Neural cell (in vitro differentiated cells): ENCODE measurements at regions not wholly inside any gene's neighbourhood (a gene's known extent, or its start where the extent isn't known, plus 50 kb on each side); places are given as distances from the start of the nearest gene placed in this dataset.

Source experiments
- H2AFZ ChIP-seq: fragments of 200-600, 300-800 bp; sonication (generic), shearing (Covaris generic); 2 replicates; pipeline ENCODE4 v1.6.0; 2014; ENCODE audit warnings: low read depth, mild to moderate bottlenecking, antibody characterized with exemption, low read length, moderate library complexity
- H3F3A ChIP-seq: fragments of 200-600 bp; shearing (Covaris generic); 2 replicates; pipeline ENCODE4 v1.6.1; 2016; ENCODE audit warnings: mild to moderate bottlenecking, moderate library complexity, mixed read lengths, antibody characterized with exemption, low read length; ENCODE audit not compliant: insufficient read depth, poor library complexity, severe bottlenecking
- H3K27ac ChIP-seq: fragments of 200-600, 300-800 bp; sonication (generic), shearing (Covaris generic); 2 replicates; pipeline ENCODE4 v1.5.1; 2014; ENCODE audit warnings: mild to moderate bottlenecking, low read length, moderate library complexity
- H3K27me3 ChIP-seq: fragments of 300-800, 200-600 bp; sonication (generic), shearing (Covaris generic); 2 replicates; pipeline ENCODE4 v1.6.0; 2014; ENCODE audit warnings: mild to moderate bottlenecking, low read depth, low read length, moderate library complexity; ENCODE audit not compliant: insufficient read depth
- H3K36me3 ChIP-seq: fragments of 300-800, 200-600 bp; sonication (generic), shearing (Covaris generic); 2 replicates; pipeline ENCODE4 v1.5.1; 2014; ENCODE audit warnings: mild to moderate bottlenecking, antibody characterized with exemption, low read length, moderate library complexity; ENCODE audit not compliant: insufficient read depth
- H3K4me2 ChIP-seq: fragments of 300-800, 200-600 bp; sonication (generic), shearing (Covaris generic); 2 replicates; pipeline ENCODE4 v1.6.0; 2014; ENCODE audit warnings: mild to moderate bottlenecking, low read length
- H3K4me3 ChIP-seq: fragments of 300-800, 200-600 bp; sonication (generic), shearing (Covaris generic); 2 replicates; pipeline ENCODE4 v1.5.1; 2014; ENCODE audit warnings: mild to moderate bottlenecking, low read length, moderate library complexity
- H3K79me2 ChIP-seq: fragments of 200-600 bp; shearing (Covaris generic); replicated peaks from 2 replicates; pipeline ENCODE4 v1.6.0; 2014; ENCODE audit warnings: mild to moderate bottlenecking, low read length, moderate library complexity; ENCODE audit not compliant: insufficient read depth
- H3K9ac ChIP-seq: fragments of 300-800, 200-600 bp; sonication (generic), shearing (Covaris generic); 2 replicates; pipeline ENCODE4 v1.6.1; 2016; ENCODE audit warnings: mild to moderate bottlenecking, low read length, mixed read lengths
- H3K9me2 ChIP-seq: fragments of 200-600 bp; shearing (Covaris generic); 2 replicates; pipeline ENCODE4 v1.6.1; 2016; ENCODE audit warnings: mild to moderate bottlenecking, low read length, mixed read lengths; ENCODE audit not compliant: insufficient read depth
- H3K9me3 ChIP-seq: fragments of 200-600, 300-800 bp; sonication (generic), shearing (Covaris generic); 2 replicates; pipeline ENCODE4 v1.6.1; 2016; ENCODE audit warnings: mild to moderate bottlenecking, mixed run types, low read length, moderate library complexity, mixed read lengths
- H4K20me1 ChIP-seq: fragments of 200-600 bp; shearing (Covaris generic); 2 replicates; pipeline ENCODE4 v1.6.1; 2016; ENCODE audit warnings: mild to moderate bottlenecking, mixed run types; ENCODE audit not compliant: insufficient read depth
- EP300 ChIP-seq: fragments of 450-650 bp; conservative IDR thresholded peaks from 2 replicates; pipeline ENCODE4 v1.6.1; 2014; ENCODE audit warnings: antibody characterized with exemption, mild to moderate bottlenecking, moderate library complexity; ENCODE audit not compliant: poor library complexity, severe bottlenecking
- EZH2 ChIP-seq: fragments of 200-600, 300-800 bp; shearing (Covaris generic), sonication (generic); IDR thresholded peaks from 2 replicates; pipeline ENCODE4 v1.6.1; 2014; ENCODE audit warnings: antibody characterized with exemption, low read length, borderline replicate concordance, mild to moderate bottlenecking; ENCODE audit not compliant: insufficient read depth, poor library complexity, severe bottlenecking
- MXI1 ChIP-seq: fragments of 450-650 bp; conservative IDR thresholded peaks from 2 replicates; pipeline ENCODE4 v1.6.1; 2014; ENCODE audit warnings: antibody characterized with exemption, mild to moderate bottlenecking; ENCODE audit not compliant: poor library complexity, severe bottlenecking
- POLR2AphosphoS5 ChIP-seq: IDR thresholded peaks from 2 replicates; pipeline ENCODE4 v1.6.1; 2012
- RAD21 ChIP-seq: fragments of 450-650 bp; conservative IDR thresholded peaks from 2 replicates; pipeline ENCODE4 v1.6.1; 2014; ENCODE audit warnings: antibody characterized with exemption, mild to moderate bottlenecking, moderate library complexity
- REST ChIP-seq: IDR thresholded peaks from 2 replicates; pipeline ENCODE4 v1.6.1; 2012; ENCODE audit warnings: borderline replicate concordance
- SMC3 ChIP-seq: fragments of 450-650 bp; conservative IDR thresholded peaks from 2 replicates; pipeline ENCODE4 v1.6.1; 2014; ENCODE audit warnings: antibody characterized with exemption, mild to moderate bottlenecking, moderate library complexity; ENCODE audit not compliant: poor library complexity
- TAF1 ChIP-seq: IDR thresholded peaks from 2 replicates; pipeline ENCODE4 v1.6.1; 2012; ENCODE audit warnings: low read depth
- TF ChIP-seq, protein P1 (sequence below): fragments of 450-650 bp; IDR thresholded peaks from 2 replicates; pipeline ENCODE4 v1.5.1; 2014; ENCODE audit warnings: antibody characterized with exemption, mild to moderate bottlenecking, moderate library complexity; ENCODE audit not compliant: poor library complexity, severe bottlenecking

DNA sequence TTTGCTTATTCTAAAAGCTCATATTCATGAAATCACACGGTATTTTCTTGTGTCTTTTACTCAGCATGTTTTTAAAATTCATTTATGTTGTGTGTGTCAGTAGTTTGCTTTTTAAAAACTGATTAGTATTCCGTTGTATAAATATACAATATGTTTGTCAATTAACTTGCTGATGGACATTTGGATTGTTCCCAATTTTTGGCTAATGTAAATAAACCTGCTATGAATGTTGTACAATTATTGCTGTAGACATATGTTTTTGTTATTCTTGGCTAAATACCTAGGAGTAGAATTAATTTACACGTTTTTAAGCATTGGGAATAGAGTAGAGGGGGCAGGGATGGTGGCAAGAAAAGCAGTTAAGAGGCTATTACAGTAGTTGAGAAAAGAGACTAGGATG, 199.5 kb upstream of the CCL2 start:
- no peak overlapping the region for H3K4me3 ChIP-seq
- no peaks in the 10 kb centered on the region for H3K9me2 ChIP-seq
- H3K9me3 ChIP-seq, result no peaks in the 10 kb centered on the region
- H4K20me1 ChIP-seq, result no peaks in the 10 kb centered on the region
- TF ChIP-seq, protein P1, sequence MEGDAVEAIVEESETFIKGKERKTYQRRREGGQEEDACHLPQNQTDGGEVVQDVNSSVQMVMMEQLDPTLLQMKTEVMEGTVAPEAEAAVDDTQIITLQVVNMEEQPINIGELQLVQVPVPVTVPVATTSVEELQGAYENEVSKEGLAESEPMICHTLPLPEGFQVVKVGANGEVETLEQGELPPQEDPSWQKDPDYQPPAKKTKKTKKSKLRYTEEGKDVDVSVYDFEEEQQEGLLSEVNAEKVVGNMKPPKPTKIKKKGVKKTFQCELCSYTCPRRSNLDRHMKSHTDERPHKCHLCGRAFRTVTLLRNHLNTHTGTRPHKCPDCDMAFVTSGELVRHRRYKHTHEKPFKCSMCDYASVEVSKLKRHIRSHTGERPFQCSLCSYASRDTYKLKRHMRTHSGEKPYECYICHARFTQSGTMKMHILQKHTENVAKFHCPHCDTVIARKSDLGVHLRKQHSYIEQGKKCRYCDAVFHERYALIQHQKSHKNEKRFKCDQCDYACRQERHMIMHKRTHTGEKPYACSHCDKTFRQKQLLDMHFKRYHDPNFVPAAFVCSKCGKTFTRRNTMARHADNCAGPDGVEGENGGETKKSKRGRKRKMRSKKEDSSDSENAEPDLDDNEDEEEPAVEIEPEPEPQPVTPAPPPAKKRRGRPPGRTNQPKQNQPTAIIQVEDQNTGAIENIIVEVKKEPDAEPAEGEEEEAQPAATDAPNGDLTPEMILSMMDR, result no peak
- TF ChIP-seq RAD21 (no peak), TAF1 (no peak), POLR2AphosphoS5 (no peak), MXI1 (no peak), EZH2 (no peak), REST (no peak), EP300 (no peak), SMC3 (no peak)
- H3K36me3 ChIP-seq, result no peaks in the 10 kb centered on the region
- H3K79me2 ChIP-seq, result no peaks in the 10 kb centered on the region
- no peak overlapping the region for H3K9ac ChIP-seq
- H3F3A ChIP-seq, result no peaks in the 10 kb centered on the region
- H3K27me3 ChIP-seq, result no peaks in the 10 kb centered on the region
- H3K4me2 ChIP-seq, result no peak overlapping the region
- H2AFZ ChIP-seq, result no peak overlapping the region
- no peak overlapping the region for H3K27ac ChIP-seq

DNA sequence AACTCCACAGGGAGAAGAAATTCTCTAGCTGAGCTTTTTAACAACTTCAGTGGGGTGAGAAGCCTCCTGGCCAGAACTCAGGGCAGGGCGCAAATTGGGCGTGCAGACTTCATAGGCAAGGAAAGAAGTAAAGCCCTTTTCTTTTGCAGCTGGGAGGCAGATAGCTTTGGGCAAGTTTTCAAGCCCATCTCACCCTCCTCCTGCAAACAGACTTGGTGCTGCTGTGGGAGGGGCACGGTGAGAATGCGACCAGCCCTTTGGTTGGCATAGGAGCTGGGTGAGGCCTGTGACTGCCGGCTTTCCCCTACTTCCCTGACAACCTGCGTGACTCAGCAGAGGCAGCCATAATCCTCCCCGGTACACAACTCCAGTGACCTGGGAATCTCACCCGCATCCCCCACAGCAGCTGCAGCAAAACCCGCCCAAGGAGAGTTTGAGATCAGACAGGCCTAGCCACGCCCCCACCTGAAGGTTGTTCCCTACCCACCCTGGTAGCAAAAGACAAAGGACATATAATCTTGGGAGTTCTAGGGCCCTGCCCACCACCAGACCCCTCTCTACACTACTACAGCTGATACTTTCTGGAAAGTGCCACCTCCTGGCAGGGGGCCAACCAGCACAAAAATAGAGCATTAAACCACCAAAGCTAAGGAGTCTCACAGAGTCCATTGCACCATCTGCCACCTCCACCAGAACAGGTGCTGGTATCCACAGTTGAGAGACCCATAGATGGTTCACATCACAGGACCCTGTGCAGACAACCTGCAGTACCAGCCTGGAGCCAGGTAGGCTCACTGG, 195.5 kb upstream of the CCL2 start:
- no peaks in the 10 kb centered on the region for H3K36me3 ChIP-seq
- no peak overlapping the region for H3K4me3 ChIP-seq
- no peaks in the 10 kb centered on the region for H3K79me2 ChIP-seq
- H3K9me2 ChIP-seq, result no peaks in the 10 kb centered on the region
- H3K4me2 ChIP-seq, result no peak overlapping the region
- H3K9me3 ChIP-seq, result no peaks in the 10 kb centered on the region
- no peaks in the 10 kb centered on the region for H3F3A ChIP-seq
- TF ChIP-seq EP300 (no peak), MXI1 (no peak), POLR2AphosphoS5 (no peak), EZH2 (no peak), TAF1 (no peak), SMC3 (no peak), RAD21 (no peak), REST (no peak)
- TF ChIP-seq, protein P1, result no peak
- H2AFZ ChIP-seq, result no peak overlapping the region
- no peak overlapping the region for H3K27ac ChIP-seq
- H4K20me1 ChIP-seq, result no peaks in the 10 kb centered on the region
- H3K27me3 ChIP-seq, result no peaks in the 10 kb centered on the region
- H3K9ac ChIP-seq, result no peak overlapping the region
